Trophoblast cell (in vitro differentiated cells and primary cell): ENCODE measurements at regions not wholly inside any gene's neighbourhood (a gene's known extent, or its start where the extent isn't known, plus 50 kb on each side); places are given as distances from the start of the nearest gene placed in this dataset.

Experiments
- DNase-seq, 2 donors: peaks; one replicate each; pipeline ENCODE4 v3.0.0-alpha.2; 2016
- H2AFZ ChIP-seq: 2 replicates; pipeline ENCODE4 v1.6.1; 2013; ENCODE audit warnings: low read length, moderate library complexity, mild to moderate bottlenecking; ENCODE audit not compliant: insufficient read depth, poor library complexity
- H2AK5ac ChIP-seq: 2 replicates; pipeline ENCODE4 v1.6.1; 2013; ENCODE audit warnings: mild to moderate bottlenecking, low read length
- H2BK120ac ChIP-seq: 2 replicates; pipeline ENCODE4 v1.6.1; 2013; ENCODE audit warnings: low read length, mild to moderate bottlenecking, moderate library complexity; ENCODE audit not compliant: insufficient read depth, poor library complexity
- H2BK12ac ChIP-seq: 2 replicates; pipeline ENCODE4 v1.6.1; 2013; ENCODE audit warnings: mild to moderate bottlenecking, low read length, moderate library complexity
- H2BK5ac ChIP-seq: 2 replicates; pipeline ENCODE4 v1.6.1; 2013; ENCODE audit warnings: low read length, low read depth, moderate library complexity, mild to moderate bottlenecking; ENCODE audit not compliant: poor library complexity
- H3K14ac ChIP-seq: 2 replicates; pipeline ENCODE4 v1.6.1; 2013; ENCODE audit warnings: mild to moderate bottlenecking, low read length
- H3K18ac ChIP-seq: 2 replicates; pipeline ENCODE4 v1.6.1; 2013; ENCODE audit warnings: mild to moderate bottlenecking, low read length
- H3K23ac ChIP-seq: 2 replicates; pipeline ENCODE4 v1.6.1; 2013; ENCODE audit warnings: low read length
- H3K27ac ChIP-seq: 2 replicates; pipeline ENCODE4 v1.5.1; 2013; ENCODE audit warnings: low read depth, mild to moderate bottlenecking, inconsistent platforms, low read length, moderate library complexity
- H3K27me3 ChIP-seq: 2 replicates; pipeline ENCODE4 v1.6.1; 2013; ENCODE audit warnings: inconsistent platforms, mild to moderate bottlenecking, low read length, moderate library complexity; ENCODE audit not compliant: insufficient read depth
- H3K36me3 ChIP-seq, 2 experiments: 1 replicate in 1 of 2; 2 replicates in 1 of 2; pipeline ENCODE4 v1.6.1; 2013; ENCODE audit warnings: low read length in 2 of 2, mild to moderate bottlenecking in 2 of 2, moderate library complexity in 1 of 2; ENCODE audit not compliant: insufficient read depth in 2 of 2, control insufficient read depth in 1 of 2
- H3K4ac ChIP-seq: 2 replicates; pipeline ENCODE4 v1.6.1; 2013; ENCODE audit warnings: low read depth, mild to moderate bottlenecking, low read length, moderate library complexity
- H3K4me1 ChIP-seq, 2 experiments: 1 replicate in 1 of 2; 2 replicates in 1 of 2; pipeline ENCODE4 v1.6.1; 2013; ENCODE audit warnings: low read length in 2 of 2, mild to moderate bottlenecking in 2 of 2, moderate library complexity in 1 of 2; ENCODE audit not compliant: insufficient read depth in 2 of 2, control insufficient read depth in 1 of 2
- H3K4me2 ChIP-seq: 2 replicates; pipeline ENCODE4 v1.6.1; 2013; ENCODE audit warnings: inconsistent platforms, mild to moderate bottlenecking, low read length, moderate library complexity
- H3K4me3 ChIP-seq: 2 replicates; pipeline ENCODE4 v1.5.1; 2013; ENCODE audit warnings: mild to moderate bottlenecking, low read depth, low read length, inconsistent platforms
- H3K79me1 ChIP-seq: one replicate; pipeline ENCODE4 v1.6.1; 2013; ENCODE audit warnings: low read length
- H3K79me2 ChIP-seq: 2 replicates; pipeline ENCODE4 v1.6.1; 2013; ENCODE audit warnings: low read length, mild to moderate bottlenecking; ENCODE audit not compliant: control insufficient read depth, insufficient read depth, poor library complexity
- H3K9ac ChIP-seq: 2 replicates; pipeline ENCODE4 v1.6.1; 2013; ENCODE audit warnings: mild to moderate bottlenecking, low read length
- H3K9me3 ChIP-seq: 2 replicates; pipeline ENCODE4 v1.6.1; 2013; ENCODE audit warnings: low read depth, mild to moderate bottlenecking, control low read depth, inconsistent platforms, low read length; ENCODE audit not compliant: insufficient read depth
- H4K12ac ChIP-seq: 2 replicates; pipeline ENCODE4 v1.6.1; 2013; ENCODE audit warnings: low read depth, mild to moderate bottlenecking, low read length, moderate library complexity
- H4K8ac ChIP-seq: 2 replicates; pipeline ENCODE4 v1.6.1; 2013; ENCODE audit warnings: low read depth, mild to moderate bottlenecking, low read length, moderate library complexity
- H4K91ac ChIP-seq: one replicate; pipeline ENCODE4 v1.6.1; 2013; ENCODE audit warnings: low read depth, mild to moderate bottlenecking, low read length, moderate library complexity
- WGBS: extraction: QIAGEN DNeasy Blood & Tissue Kit; methylation state at CpG from one replicate; pipeline ENCODE4 v1.1.7; 2013; ENCODE audit warnings: missing lambda C conversion rate; ENCODE audit not compliant: insufficient read length, insufficient coverage; ENCODE audit errors: extremely low coverage; 5-methylcytosine and 5-hydroxymethylcytosine counted together

GRCh38 chr6:113006494-113006893 lies 659.4 kb downstream of the RFPL4B start:
- no peak overlapping the region for H3K9ac ChIP-seq
- no peak overlapping the region for H4K8ac ChIP-seq
- H3K23ac ChIP-seq, result no peak overlapping the region
- peak overlapping the region; percentile 46 for H3K27ac ChIP-seq
- H3K9me3 ChIP-seq, result no peaks in the 10 kb centered on the region
- H3K27me3 ChIP-seq, result no peaks in the 10 kb centered on the region
- no peak overlapping the region for H2BK12ac ChIP-seq
- WGBS, result no CpG with 5 or more reads among the region's 2 CpGs
- H3K4me1 ChIP-seq, result peaks cover 0 to 3% of the 10 kb centered on the region in 2 experiments
- H3K4ac ChIP-seq, result no peak overlapping the region
- H3K14ac ChIP-seq, result no peak overlapping the region
- H3K79me1 ChIP-seq, result peaks cover 12% of the 10 kb centered on the region
- DNase-seq, result no peak
- H4K91ac ChIP-seq, result no peak overlapping the region
- H3K36me3 ChIP-seq, result no peaks in the 10 kb centered on the region
- H2BK5ac ChIP-seq, result no peak overlapping the region
- H3K4me2 ChIP-seq, result no peak overlapping the region
- H4K12ac ChIP-seq, result no peak overlapping the region
- H3K79me2 ChIP-seq, result no peaks in the 10 kb centered on the region
- H2AK5ac ChIP-seq, result no peak overlapping the region
- H2BK120ac ChIP-seq, result peak overlapping the region; percentile 22
- H3K4me3 ChIP-seq, result no peak overlapping the region
- H2AFZ ChIP-seq, result no peak overlapping the region
- H3K18ac ChIP-seq, result no peak overlapping the region

- peak; percentile 18 to 55 for DNase-seq
- Histone ChIP-seq H2AK5ac (no peak overlapping the region), H3K79me1 (peaks cover 12% of the 10 kb centered on the region), H3K4me2 (no peak overlapping the region), H4K91ac (no peak overlapping the region), H3K4me3 (no peak overlapping the region), H3K4ac (no peak overlapping the region), H2BK5ac (no peak overlapping the region), H3K18ac (no peak overlapping the region), H3K79me2 (no peaks in the 10 kb centered on the region), H4K12ac (no peak overlapping the region), H3K9ac (no peak overlapping the region), H2AFZ (no peak overlapping the region), H3K9me3 (no peaks in the 10 kb centered on the region), H3K4me1 (peaks cover 0 to 3% of the 10 kb centered on the region in 2 experiments), H4K8ac (no peak overlapping the region), H3K36me3 (no peaks in the 10 kb centered on the region), H3K27me3 (no peaks in the 10 kb centered on the region), H3K14ac (no peak overlapping the region), H2BK120ac (no peak overlapping the region), H2BK12ac (no peak overlapping the region), H3K27ac (peak overlapping the region; percentile 78), H3K23ac (no peak overlapping the region)
- WGBS, result no CpG with 5 or more reads among the region's 1 CpG
Observed at GRCh38 chr6:113009682-113010081, 662.6 kb downstream of the RFPL4B start.

- Histone ChIP-seq H3K18ac (no peak overlapping the region), H3K79me2 (no peaks in the 10 kb centered on the region), H2AK5ac (no peak overlapping the region), H3K4me1 (peaks cover 0 to 3% of the 10 kb centered on the region in 2 experiments), H3K4me2 (peak overlapping the region; percentile 16), H3K27ac (peak overlapping the region; percentile 89), H3K9me3 (no peaks in the 10 kb centered on the region), H2BK120ac (peak overlapping the region; percentile 85), H3K4me3 (no peak overlapping the region), H4K8ac (no peak overlapping the region), H2BK5ac (peak overlapping the region; percentile 69), H2BK12ac (no peak overlapping the region), H3K36me3 (no peaks in the 10 kb centered on the region), H3K27me3 (no peaks in the 10 kb centered on the region), H3K14ac (peak overlapping the region; percentile 57), H3K4ac (no peak overlapping the region), H4K91ac (peak overlapping the region; percentile 37), H3K23ac (no peak overlapping the region), H3K9ac (no peak overlapping the region), H3K79me1 (peaks cover 12% of the 10 kb centered on the region), H4K12ac (no peak overlapping the region), H2AFZ (no peak overlapping the region)
- no CpG with 5 or more reads among the region's 3 CpGs for WGBS
- no peak for DNase-seq
Observed at GRCh38 chr6:113010196-113010989, 663.3 kb downstream of the RFPL4B start.

GRCh38 chr6:113011389-113011788 lies 664.3 kb downstream of the RFPL4B start:
- no peak overlapping the region for H3K23ac ChIP-seq
- no peak overlapping the region for H3K9ac ChIP-seq
- no peak for DNase-seq
- H3K27me3 ChIP-seq, result no peaks in the 10 kb centered on the region
- H3K79me1 ChIP-seq, result peaks cover 12% of the 10 kb centered on the region
- H2AFZ ChIP-seq, result no peak overlapping the region
- peak overlapping the region; percentile 43 for H2BK120ac ChIP-seq
- WGBS, result no CpG with 5 or more reads among the region's 1 CpG
- H4K8ac ChIP-seq, result no peak overlapping the region
- H4K12ac ChIP-seq, result no peak overlapping the region
- H3K4me3 ChIP-seq, result no peak overlapping the region
- no peak overlapping the region for H3K18ac ChIP-seq
- no peaks in the 10 kb centered on the region for H3K79me2 ChIP-seq
- peak overlapping the region; percentile 77 for H3K27ac ChIP-seq
- H3K14ac ChIP-seq, result peak overlapping the region; percentile 44
- no peaks in the 10 kb centered on the region for H3K9me3 ChIP-seq
- no peak overlapping the region for H2BK12ac ChIP-seq
- no peaks in the 10 kb centered on the region for H3K36me3 ChIP-seq
- no peak overlapping the region for H3K4me2 ChIP-seq
- no peak overlapping the region for H2AK5ac ChIP-seq
- peak overlapping the region; percentile 21 for H2BK5ac ChIP-seq
- H4K91ac ChIP-seq, result no peak overlapping the region
- H3K4ac ChIP-seq, result no peak overlapping the region
- H3K4me1 ChIP-seq, result peaks cover 0 to 3% of the 10 kb centered on the region in 2 experiments
